Gastrocnemius medialis (tissue), 4 donors: ENCODE measurements at regions not wholly inside any gene's neighbourhood (a gene's known extent, or its start where the extent isn't known, plus 50 kb on each side); places are given as distances from the start of the nearest gene placed in this dataset.

Source experiments
- ATAC-seq, 2 donors: fragments of 150-250 bp; one replicate each; pipeline ENCODE4 v1.9.1; 2016
- DNase-seq, 2 donors: peaks; one replicate each; pipeline ENCODE4 v3.0.0-alpha.2; 2019
- H3K27ac ChIP-seq, 4 donors: fragments of 200-600 bp; sonication (generic); 1 replicate in 1 of 4; 2 replicates in 3 of 4; pipeline ENCODE4 v1.5.1; 2016 to 2018; ENCODE audit warnings: mild to moderate bottlenecking in 2 of 4, moderate library complexity in 1 of 4
- H3K27me3 ChIP-seq, 3 donors: fragments of 200-600 bp; sonication (generic) in 2 of 3; 1 replicate in 1 of 3; 2 replicates in 2 of 3; pipeline versions ENCODE4 v1.5.1 to v1.6.0; 2016 to 2019; ENCODE audit warnings: mild to moderate bottlenecking in 1 of 3, moderate library complexity in 1 of 3
- H3K36me3 ChIP-seq, 2 donors: fragments of 200-600 bp; sonication (generic) in 1 of 2; one replicate each; pipeline ENCODE4 v1.5.1; 2017 to 2018
- H3K4me1 ChIP-seq, 2 donors: fragments of 200-600 bp; sonication (generic) in 1 of 2; one replicate each; pipeline ENCODE4 v1.5.1; 2016 to 2017; ENCODE audit warnings: mild to moderate bottlenecking in 2 of 2
- H3K4me3 ChIP-seq, 4 donors: fragments of 200-600 bp; sonication (generic) in 3 of 4; 1 replicate in 1 of 4; 2 replicates in 3 of 4; pipeline ENCODE4 v1.5.1; 2016 to 2019; ENCODE audit warnings: mild to moderate bottlenecking in 2 of 4
- H3K9me3 ChIP-seq, 3 donors: fragments of 200-600 bp; sonication (generic) in 2 of 3; 1 replicate in 1 of 3; 2 replicates in 2 of 3; pipeline ENCODE4 v1.5.1; 2016 to 2019
- POLR2A ChIP-seq, 2 donors: fragments of 450-650 bp; IDR thresholded peaks; one replicate each; pipeline ENCODE4 v1.6.1; 2017; ENCODE audit warnings: antibody characterized with exemption in 2 of 2, mild to moderate bottlenecking in 2 of 2, moderate library complexity in 2 of 2
- in situ Hi-C, 4 donors: fragments of 200-750 bp; cut with MboI; loops; one replicate each; pipeline versions ENCODE4 v1.15.0 to v1.8.0; 2017; ENCODE audit warnings: low sequenced_read_pairs in 4 of 4
- intact Hi-C: fragments of 100-400 bp; cut with DNase I; formaldehyde crosslinking; loops from one replicate; pipeline ENCODE4 v1.15.1; 2023; ENCODE audit warnings: low total_unique reads
- TF ChIP-seq, protein P1 (sequence below), 5 experiments: fragments of 450-650 bp in 3 of 5; fragments of 200-600 bp in 2 of 5; sonication (generic) in 2 of 5; IDR thresholded peaks in 4 of 5; conservative IDR thresholded peaks in 1 of 5; 1 replicate in 4 of 5; 2 replicates in 1 of 5; pipeline ENCODE4 v1.5.1; 2016 to 2019; ENCODE audit warnings: antibody characterized with exemption in 5 of 5, mild to moderate bottlenecking in 3 of 5, moderate library complexity in 3 of 5

DNA sequence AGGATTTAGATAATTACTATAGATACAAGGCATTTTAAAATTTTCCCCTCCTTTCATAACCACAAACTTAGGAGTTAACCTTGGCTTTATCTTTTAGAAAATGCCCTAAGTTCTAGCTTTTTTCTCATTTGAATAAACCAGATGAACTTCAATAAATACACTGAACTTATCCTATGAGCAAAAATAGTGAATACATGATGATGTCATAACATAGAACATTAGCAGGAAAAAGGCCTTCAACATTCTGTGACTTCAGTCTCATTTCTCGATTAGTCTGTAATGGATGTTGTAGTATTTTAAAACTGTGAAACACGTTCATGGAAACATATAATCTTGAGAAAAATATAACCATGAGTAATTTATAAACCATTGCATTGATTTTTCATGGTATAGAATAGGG, 550.7 kb downstream of the PKHD1 start:
- Histone ChIP-seq H3K27me3 (no peaks in the 10 kb centered on the region), H3K4me3 (no peak overlapping the region), H3K9me3 (no peaks in the 10 kb centered on the region), H3K36me3 (no peaks in the 10 kb centered on the region), H3K4me1 (no peaks in the 10 kb centered on the region), H3K27ac (no peak overlapping the region)
- DNase-seq = no peak
- TF ChIP-seq POLR2A (IDR thresholded peaks at IDR 0.05) = no peak
- TF ChIP-seq, protein P1, sequence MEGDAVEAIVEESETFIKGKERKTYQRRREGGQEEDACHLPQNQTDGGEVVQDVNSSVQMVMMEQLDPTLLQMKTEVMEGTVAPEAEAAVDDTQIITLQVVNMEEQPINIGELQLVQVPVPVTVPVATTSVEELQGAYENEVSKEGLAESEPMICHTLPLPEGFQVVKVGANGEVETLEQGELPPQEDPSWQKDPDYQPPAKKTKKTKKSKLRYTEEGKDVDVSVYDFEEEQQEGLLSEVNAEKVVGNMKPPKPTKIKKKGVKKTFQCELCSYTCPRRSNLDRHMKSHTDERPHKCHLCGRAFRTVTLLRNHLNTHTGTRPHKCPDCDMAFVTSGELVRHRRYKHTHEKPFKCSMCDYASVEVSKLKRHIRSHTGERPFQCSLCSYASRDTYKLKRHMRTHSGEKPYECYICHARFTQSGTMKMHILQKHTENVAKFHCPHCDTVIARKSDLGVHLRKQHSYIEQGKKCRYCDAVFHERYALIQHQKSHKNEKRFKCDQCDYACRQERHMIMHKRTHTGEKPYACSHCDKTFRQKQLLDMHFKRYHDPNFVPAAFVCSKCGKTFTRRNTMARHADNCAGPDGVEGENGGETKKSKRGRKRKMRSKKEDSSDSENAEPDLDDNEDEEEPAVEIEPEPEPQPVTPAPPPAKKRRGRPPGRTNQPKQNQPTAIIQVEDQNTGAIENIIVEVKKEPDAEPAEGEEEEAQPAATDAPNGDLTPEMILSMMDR (IDR thresholded peaks at IDR 0.05 in 4 of 5, conservative IDR thresholded peaks at IDR 0.05 in 1 of 5) = no peak
- ATAC-seq = no peak
- intact Hi-C loops (no loop called here), in situ Hi-C loops (loop anchor here in 1 of 4 donors (25.0 kb wide), 1 partner anchor 724 kb away; the partner anchor contains the start of gene TFAP2B)

DNA sequence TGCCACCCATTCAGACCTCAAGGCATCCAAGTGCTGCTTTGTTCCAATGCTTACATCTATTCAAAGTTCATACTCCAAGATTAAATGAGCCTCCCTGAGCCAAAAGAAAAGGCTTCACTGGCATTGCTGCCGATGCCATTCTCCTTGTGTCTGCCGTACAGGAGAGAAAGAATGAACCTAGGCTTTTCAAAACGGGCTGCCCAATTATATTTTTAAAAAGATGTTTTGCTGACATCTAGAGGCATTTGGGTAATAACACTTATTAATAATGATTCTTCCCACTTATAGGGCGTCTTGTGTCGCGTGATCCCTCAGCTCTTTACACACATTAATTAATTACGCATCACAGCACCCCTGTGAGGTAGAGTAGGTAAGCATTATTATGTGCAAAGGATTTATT, 545.6 kb downstream of the PKHD1 start:
- no peaks in the 10 kb centered on the region for H3K36me3 ChIP-seq
- H3K4me3 ChIP-seq = no peak overlapping the region
- H3K27me3 ChIP-seq = no peaks in the 10 kb centered on the region
- DNase-seq (no peak), ATAC-seq (no peak)
- TF ChIP-seq, protein P1 (IDR thresholded peaks at IDR 0.05 in 4 of 5, conservative IDR thresholded peaks at IDR 0.05 in 1 of 5) = no peak
- no peak for TF ChIP-seq POLR2A (IDR thresholded peaks at IDR 0.05)
- H3K9me3 ChIP-seq = no peaks in the 10 kb centered on the region
- H3K4me1 ChIP-seq = no peaks in the 10 kb centered on the region
- intact Hi-C loops (no loop called here), in situ Hi-C loops (loop anchor here in 1 of 4 donors (25.0 kb wide), 1 partner anchor 730 kb away; the partner anchor contains the start of gene TFAP2B)
- no peak overlapping the region for H3K27ac ChIP-seq

DNA sequence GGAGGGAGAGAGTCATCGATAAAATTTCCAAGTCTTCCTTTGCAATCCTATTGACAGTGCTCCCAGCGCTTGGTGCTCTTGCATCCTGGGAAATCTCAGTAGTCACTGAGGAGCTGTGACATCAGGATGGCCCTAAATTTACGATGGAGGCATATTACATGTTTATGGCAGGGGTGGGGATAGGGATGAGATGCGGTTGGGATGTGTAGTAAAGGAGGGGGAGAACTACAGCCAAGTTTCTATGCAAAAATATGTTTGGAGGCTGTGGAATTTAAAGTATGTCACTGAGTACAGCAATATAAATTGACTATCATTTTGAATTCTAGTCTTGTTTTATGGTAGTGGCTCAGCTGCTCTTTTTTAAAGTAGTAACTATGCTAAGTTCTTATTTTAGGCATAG, 544.9 kb downstream of the PKHD1 start:
- TF ChIP-seq POLR2A (IDR thresholded peaks at IDR 0.05) = no peak
- TF ChIP-seq, protein P1 (IDR thresholded peaks at IDR 0.05 in 4 of 5, conservative IDR thresholded peaks at IDR 0.05 in 1 of 5) = no peak
- no peak overlapping the region for H3K27ac ChIP-seq
- intact Hi-C loops = no loop called here
- no peak for DNase-seq
- no peaks in the 10 kb centered on the region for H3K9me3 ChIP-seq
- no peak overlapping the region for H3K4me3 ChIP-seq
- H3K4me1 ChIP-seq = no peaks in the 10 kb centered on the region
- in situ Hi-C loops = loop anchor here in 1 of 4 donors (25.0 kb wide), 1 partner anchor 730 kb away; the partner anchor contains the start of gene TFAP2B
- H3K36me3 ChIP-seq = no peaks in the 10 kb centered on the region
- no peaks in the 10 kb centered on the region for H3K27me3 ChIP-seq
- no peak for ATAC-seq

DNA sequence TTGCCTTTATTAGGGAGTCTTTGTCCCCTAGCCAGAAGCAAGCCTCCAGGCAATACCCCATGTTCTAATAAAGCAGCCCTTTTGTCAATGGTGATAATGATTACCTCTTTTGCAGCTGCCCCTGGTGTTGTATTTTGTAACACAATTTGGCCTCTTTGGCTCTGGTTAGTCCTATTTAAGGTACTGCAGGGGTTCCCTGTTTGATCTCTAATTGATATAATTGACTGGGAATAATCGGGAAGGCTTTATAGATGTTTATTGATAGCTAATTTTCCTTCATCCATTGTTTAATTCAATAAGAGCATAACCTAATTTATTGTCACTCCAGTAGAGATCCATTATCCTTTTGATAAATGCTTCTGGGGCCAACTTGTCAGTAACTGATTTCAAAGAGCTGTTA, 537.2 kb downstream of the PKHD1 start:
- intact Hi-C loops = no loop called here
- no peak for DNase-seq
- Histone ChIP-seq H3K4me3 (no peak overlapping the region), H3K4me1 (no peaks in the 10 kb centered on the region), H3K27me3 (no peaks in the 10 kb centered on the region), H3K27ac (no peak overlapping the region), H3K9me3 (no peaks in the 10 kb centered on the region), H3K36me3 (no peaks in the 10 kb centered on the region)
- no peak for ATAC-seq
- in situ Hi-C loops = no loop called here
- TF ChIP-seq, protein P1 (IDR thresholded peaks at IDR 0.05 in 4 of 5, conservative IDR thresholded peaks at IDR 0.05 in 1 of 5) = no peak
- TF ChIP-seq POLR2A (IDR thresholded peaks at IDR 0.05) = no peak

DNA sequence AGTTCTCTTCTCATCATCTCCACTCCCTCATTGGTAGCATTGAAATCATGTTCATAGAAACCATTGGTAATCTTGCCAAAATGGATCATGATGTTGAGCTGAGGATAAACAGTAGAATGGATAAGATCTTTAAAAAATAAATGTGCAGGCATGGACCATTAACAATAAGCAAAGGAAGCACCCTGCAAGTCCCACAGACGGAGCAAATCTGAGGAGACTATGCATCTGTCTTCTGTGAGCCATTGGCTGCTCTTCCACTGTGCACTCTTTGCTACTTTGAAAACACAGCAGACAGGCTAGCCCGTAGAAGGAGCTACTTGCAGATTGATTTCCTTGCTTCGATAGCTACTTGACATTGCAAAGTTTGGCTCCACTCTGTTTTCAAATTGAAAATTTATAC, 535.0 kb downstream of the PKHD1 start:
- no peak for ATAC-seq
- no peak for TF ChIP-seq POLR2A (IDR thresholded peaks at IDR 0.05)
- TF ChIP-seq, protein P1 (IDR thresholded peaks at IDR 0.05 in 4 of 5, conservative IDR thresholded peaks at IDR 0.05 in 1 of 5) = no peak

More for the DNA sequence above, 535.0 kb downstream of the PKHD1 start:
- Histone ChIP-seq H3K4me1 (no peaks in the 10 kb centered on the region), H3K27ac (no peak overlapping the region), H3K4me3 (no peak overlapping the region), H3K27me3 (no peaks in the 10 kb centered on the region), H3K9me3 (no peaks in the 10 kb centered on the region), H3K36me3 (no peaks in the 10 kb centered on the region)
- DNase-seq = no peak
- intact Hi-C loops = no loop called here
- in situ Hi-C loops = no loop called here
